ENCODE measurements at regions not wholly inside any gene's neighbourhood (a gene's known extent, or its start where the extent isn't known, plus 50 kb on each side); places are given as distances from the start of the nearest gene placed in this dataset.

GRCh38 chr16:31696968-31697743 lies 169.5 kb downstream of the AHSP start:
- peak; percentile 55 to 64 for DNase-seq (ENCODE audit: low read depth in 2 of 2)
- TF ChIP-seq CTCF (IDR thresholded peaks at IDR 0.05; ENCODE audit: low read depth, low read length): peak; percentile 72

GRCh38 chr16:31697744-31698125 lies 170.0 kb downstream of the AHSP start:
- TF ChIP-seq CTCF (IDR thresholded peaks at IDR 0.05; ENCODE audit: low read depth, low read length): no peak
- DNase-seq (ENCODE audit: low read depth in 2 of 2): no peak
- H3K4me3 ChIP-seq (replicated peaks in 1 of 2; ENCODE audit: low read depth in 2 of 2, low read length in 2 of 2): no peak overlapping the region

More at GRCh38 chr16:31696968-31697743, 169.5 kb downstream of the AHSP start:
- no peak overlapping the region for H3K4me3 ChIP-seq (replicated peaks in 1 of 2; ENCODE audit: low read depth in 2 of 2, low read length in 2 of 2)

GRCh38 chr16:31698901-31699300 lies 171.2 kb downstream of the AHSP start:
- no peak for TF ChIP-seq CTCF (IDR thresholded peaks at IDR 0.05; ENCODE audit: low read depth, low read length)
- no peak overlapping the region for H3K4me3 ChIP-seq (replicated peaks in 1 of 2; ENCODE audit: low read depth in 2 of 2, low read length in 2 of 2)
- DNase-seq (ENCODE audit: low read depth in 2 of 2): no peak

GRCh38 chr16:31699601-31700000 lies 171.9 kb downstream of the AHSP start:
- no peak for TF ChIP-seq CTCF (IDR thresholded peaks at IDR 0.05; ENCODE audit: low read depth, low read length)
- no peak for DNase-seq (ENCODE audit: low read depth in 2 of 2)
- H3K4me3 ChIP-seq (replicated peaks in 1 of 2; ENCODE audit: low read depth in 2 of 2, low read length in 2 of 2): no peak overlapping the region

GRCh38 chr16:31700200-31700529 lies 172.5 kb downstream of the AHSP start:
- no peak for DNase-seq (ENCODE audit: low read depth in 2 of 2)
- no peak for TF ChIP-seq CTCF (IDR thresholded peaks at IDR 0.05; ENCODE audit: low read depth, low read length)
- peak overlapping the region; percentile 62 to 87 for H3K4me3 ChIP-seq (replicated peaks in 1 of 2; ENCODE audit: low read depth in 2 of 2, low read length in 2 of 2)

GRCh38 chr16:31700530-31701388 lies 172.8 kb upstream of the ZNF267 start:
- peak; percentile 54 to 58 for DNase-seq (ENCODE audit: low read depth in 2 of 2)
- TF ChIP-seq CTCF (IDR thresholded peaks at IDR 0.05; ENCODE audit: low read depth, low read length): no peak
- H3K4me3 ChIP-seq (replicated peaks in 1 of 2; ENCODE audit: low read depth in 2 of 2, low read length in 2 of 2): peak overlapping the region; percentile 62 to 87

Data from cardiac fibroblast (primary cell).